ENCODE measurements at regions not wholly inside any gene's neighbourhood (a gene's known extent, or its start where the extent isn't known, plus 50 kb on each side); places are given as distances from the start of the nearest gene placed in this dataset.

GRCh38 chr14:39784461-39784860 lies 352.2 kb upstream of the FBXO33 start:
- no peak for TF ChIP-seq ZBTB33 (CRISPR knock-in tag; IDR thresholded peaks at IDR 0.05)
- TF ChIP-seq HDAC6 (IDR thresholded peaks at IDR 0.05; ENCODE audit: low read depth, low read length) = no peak
- no peak for TF ChIP-seq RXRA (CRISPR knock-in tag; IDR thresholded peaks at IDR 0.05)

All from HepG2 (cell line).